CD4-positive, alpha-beta T cell treated with Interleukin-15 for 4 hours (primary cell): ENCODE measurements at regions not wholly inside any gene's neighbourhood (a gene's known extent, or its start where the extent isn't known, plus 50 kb on each side); places are given as distances from the start of the nearest gene placed in this dataset.

Source experiments
- DNase-seq: peaks from one replicate; pipeline ENCODE4 v3.0.0-alpha.2; 2020; ENCODE audit warnings: low spot score

DNA sequence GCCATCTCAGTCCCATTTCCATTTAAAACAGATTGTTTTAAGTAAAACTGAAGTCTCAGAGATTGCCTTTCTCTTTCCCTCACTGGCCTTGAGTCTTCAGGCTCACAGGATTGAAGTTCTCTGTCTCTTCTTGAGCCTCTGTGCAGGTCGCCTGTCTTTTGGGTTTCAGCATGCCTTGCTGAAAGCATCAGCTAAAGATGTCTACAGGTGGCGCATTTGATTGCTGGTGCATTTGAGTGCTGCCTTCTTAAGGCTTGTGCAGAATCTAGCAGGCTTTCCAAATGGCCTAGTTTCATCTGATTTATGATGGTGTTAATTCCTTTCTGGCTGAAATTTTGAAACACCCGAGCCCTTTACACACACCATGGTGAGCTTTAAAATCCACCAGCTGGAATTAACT, 1062.2 kb upstream of the FBXO33 start:
- no peak for DNase-seq

GRCh38 chr14:40487824-40488223, 1055.6 kb upstream of the FBXO33 start:
- DNase-seq, result no peak

- no peak for DNase-seq
Observed at GRCh38 chr14:40485688-40486087, 1053.5 kb upstream of the FBXO33 start.

- no peak for DNase-seq
Observed at GRCh38 chr14:40476005-40476404, 1043.8 kb upstream of the FBXO33 start.

DNA sequence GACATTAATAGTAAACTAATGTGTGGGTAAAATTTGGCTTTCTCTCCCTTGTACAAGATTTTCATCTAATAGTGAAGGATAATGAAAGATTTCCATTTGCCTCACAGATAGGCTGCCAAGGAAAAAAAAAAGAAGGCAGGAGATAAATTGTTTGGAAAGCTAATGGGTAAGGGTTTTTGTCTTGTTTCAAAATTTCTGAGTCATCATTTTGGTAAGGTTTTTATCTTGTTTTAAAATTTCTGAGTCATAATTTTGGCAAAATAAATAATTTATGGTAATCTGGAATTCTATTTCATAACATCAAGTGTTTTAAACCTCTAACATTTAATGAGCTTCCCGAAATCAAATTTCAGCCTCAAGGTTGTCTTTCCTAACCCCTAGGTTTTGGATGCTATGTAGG, 1035.7 kb upstream of the FBXO33 start:
- DNase-seq, result no peak

DNA sequence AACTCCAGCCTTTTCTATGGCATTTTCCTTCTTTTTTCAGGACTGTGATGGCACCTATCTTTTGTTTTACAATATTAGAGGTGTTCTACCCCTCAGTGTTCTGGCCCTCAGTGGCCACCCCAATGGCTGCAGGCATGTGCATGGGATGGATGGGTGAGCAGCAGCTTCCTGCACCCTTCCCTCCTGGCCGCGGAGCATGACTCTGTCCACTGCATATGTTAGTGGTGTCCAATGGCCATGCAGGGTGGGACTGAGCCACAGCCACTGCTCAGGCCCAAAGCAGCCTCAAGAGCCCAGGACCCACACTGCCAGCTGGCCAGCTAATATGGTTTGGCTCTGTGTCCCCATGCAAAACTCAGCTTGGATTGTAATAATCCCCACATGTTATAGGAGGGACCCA, 1032.3 kb upstream of the FBXO33 start:
- no peak for DNase-seq

- DNase-seq, result no peak
Observed at GRCh38 chr14:40463886-40464285, 1031.7 kb upstream of the FBXO33 start.

GRCh38 chr14:40452674-40453073, 1020.4 kb upstream of the FBXO33 start:
- DNase-seq, result no peak

DNA sequence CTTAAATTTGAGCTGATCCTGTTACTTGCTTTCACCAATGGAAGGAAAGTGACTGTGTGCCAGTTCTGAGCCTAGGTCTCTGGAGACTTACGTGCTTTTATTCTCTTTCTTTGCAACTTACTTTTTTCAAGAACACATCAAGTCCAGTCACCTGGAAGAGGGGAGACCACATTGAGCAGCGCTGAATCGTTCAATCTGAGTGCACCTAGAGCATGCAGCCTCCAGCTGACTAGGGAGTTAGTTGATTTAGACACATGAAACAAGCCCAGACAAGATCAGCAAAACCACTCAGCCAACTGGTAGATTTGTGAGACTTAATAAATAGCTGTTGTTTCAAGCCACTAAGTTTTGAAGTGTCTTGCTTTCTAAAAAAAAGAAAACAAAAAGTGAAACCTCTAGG, 1014.8 kb upstream of the FBXO33 start:
- no peak for DNase-seq

DNA sequence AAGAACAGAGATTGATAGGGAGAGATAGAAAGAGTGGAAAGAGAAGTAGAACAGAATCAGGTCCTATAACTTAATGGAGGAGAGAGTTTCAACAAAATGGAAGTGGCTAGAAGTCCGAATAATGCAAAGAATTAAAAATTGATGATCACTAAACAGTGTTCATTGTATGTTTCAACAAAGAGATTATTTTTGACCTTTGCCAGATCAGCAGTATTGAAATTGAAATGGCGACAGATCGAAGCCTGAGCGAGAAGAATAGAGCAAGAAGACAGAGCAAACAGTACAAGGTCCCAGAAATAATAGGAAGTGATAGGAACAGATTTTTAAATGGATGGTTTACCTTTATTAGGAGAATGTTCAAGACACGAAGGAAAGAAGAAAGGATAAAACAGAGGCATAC, 1012.8 kb upstream of the FBXO33 start:
- DNase-seq, result no peak

DNA sequence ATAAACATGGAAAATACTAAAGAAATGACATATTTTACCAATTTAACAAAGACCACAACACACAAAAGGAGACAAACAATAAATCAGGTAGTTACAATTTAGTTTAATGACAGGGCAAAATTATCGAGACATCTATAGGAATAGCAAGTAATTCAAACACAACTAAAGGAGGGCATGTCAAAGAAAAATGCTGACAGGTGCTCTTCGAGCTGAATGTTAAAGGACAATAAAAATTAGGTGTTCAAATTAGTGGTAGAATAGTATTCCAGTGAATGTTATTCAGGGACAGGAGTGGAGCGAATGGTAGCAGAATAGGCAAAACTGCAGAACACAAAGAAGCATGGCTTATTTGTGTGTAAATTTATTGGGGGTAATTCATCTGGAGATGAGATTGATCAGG, 1004.3 kb upstream of the FBXO33 start:
- no peak for DNase-seq

DNA sequence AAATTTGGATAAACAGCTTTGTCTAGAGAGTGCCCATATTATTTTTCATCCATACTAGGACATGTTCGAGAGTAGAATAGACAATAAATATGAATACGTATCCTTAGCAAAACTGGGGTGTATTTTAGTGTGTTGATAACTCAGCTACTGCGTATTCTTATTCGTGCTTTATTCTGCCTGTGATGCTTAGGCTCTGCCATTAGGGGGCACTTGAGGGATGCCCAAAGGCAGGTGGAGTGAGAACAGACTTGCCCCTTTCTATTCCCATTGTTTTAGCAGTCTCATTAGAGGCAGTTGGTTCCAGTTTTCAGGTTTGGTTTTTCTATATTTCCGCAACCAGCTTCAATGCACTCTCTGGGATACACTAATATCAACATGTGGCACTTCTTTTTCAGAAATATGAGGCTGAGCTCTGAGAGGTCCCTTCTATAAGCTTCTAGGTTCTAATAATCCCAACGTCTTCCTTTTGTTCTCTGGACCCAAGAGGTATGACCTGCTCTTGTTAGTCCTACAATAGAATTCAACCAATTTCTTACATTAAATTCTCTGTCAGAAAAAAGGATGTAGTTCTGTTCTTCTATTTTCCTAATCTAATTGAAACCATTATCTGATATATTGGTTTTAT, 985.7 kb upstream of the FBXO33 start:
- no peak for DNase-seq

DNA sequence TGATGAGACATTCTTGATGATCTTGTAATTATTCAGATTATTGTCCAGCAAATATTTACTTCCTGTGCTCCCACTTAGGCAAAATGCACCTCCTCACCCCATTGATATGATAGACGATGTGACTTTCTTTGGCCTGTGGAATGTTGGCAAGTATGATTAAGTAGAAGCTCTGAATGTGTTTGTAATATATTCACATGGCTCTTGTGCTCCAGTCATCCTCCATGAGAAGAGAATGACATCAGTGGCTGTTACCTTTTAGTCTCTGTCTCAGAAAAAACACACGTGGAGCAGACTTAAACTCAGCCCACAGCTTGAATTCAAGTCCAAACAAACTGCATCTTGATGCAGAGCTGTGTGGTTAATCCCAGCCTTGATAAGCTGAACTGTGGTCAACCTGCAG, 984.3 kb upstream of the FBXO33 start:
- no peak for DNase-seq

GRCh38 chr14:40414386-40414785, 982.2 kb upstream of the FBXO33 start:
- DNase-seq, result no peak

DNA sequence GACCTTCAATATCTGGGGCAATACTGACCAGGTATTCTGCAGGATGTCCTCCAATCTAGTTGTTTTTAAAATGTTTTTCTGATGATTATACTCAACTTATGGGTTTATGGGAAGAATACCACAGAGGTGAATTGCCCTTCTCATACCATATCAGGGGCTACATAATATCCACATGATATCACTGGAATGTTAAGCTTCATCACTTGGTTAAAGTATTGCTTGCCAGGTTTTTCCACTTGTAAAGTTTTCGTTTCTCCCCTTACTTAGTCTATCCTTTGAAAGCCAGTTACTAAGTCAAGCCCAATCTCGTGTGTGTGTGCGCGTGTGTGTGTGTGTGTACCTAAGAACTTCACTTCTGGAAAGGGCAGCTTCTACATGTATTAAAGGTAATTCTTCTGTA, 980.9 kb upstream of the FBXO33 start:
- DNase-seq, result no peak

GRCh38 chr14:40410708-40411107, 978.5 kb upstream of the FBXO33 start:
- no peak for DNase-seq

DNA sequence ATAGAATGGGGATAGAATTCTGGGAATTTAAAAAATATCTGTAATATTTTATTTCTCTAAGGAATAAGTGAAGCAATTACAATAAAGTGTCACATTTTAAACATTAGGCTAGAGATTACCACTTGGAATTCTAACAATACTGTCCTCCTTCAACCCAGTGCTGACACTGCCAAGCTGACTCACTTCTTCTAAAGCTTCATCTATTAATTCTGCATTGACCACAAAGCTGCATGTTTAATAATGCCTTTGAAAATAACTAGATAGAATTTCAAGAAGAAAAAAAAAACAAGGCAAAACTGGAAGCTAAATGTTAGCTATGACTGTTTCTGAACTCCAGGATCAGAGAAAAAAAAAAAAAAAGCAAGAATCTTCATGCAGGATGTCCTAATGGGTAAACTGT, 970.7 kb upstream of the FBXO33 start:
- DNase-seq, result no peak

DNA sequence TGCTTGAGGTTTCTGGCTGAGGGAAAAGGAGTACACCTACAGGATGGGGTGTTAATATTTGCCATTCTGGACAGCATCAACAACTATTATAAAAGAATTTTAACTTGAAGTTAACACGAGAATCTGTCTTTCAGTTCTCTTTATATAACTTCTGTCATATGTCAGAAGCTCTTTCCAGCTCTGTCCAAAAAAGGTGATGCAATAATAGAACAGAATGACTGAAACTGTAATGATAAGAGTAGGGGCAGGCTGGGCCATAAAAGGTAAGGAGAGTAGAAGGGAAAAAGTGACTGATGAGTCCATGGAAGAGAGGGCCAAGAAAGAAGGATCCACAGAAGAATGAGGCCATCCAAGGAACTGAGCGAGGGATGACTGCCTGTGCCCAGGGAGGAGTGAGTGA, 966.7 kb upstream of the FBXO33 start:
- DNase-seq, result no peak

DNA sequence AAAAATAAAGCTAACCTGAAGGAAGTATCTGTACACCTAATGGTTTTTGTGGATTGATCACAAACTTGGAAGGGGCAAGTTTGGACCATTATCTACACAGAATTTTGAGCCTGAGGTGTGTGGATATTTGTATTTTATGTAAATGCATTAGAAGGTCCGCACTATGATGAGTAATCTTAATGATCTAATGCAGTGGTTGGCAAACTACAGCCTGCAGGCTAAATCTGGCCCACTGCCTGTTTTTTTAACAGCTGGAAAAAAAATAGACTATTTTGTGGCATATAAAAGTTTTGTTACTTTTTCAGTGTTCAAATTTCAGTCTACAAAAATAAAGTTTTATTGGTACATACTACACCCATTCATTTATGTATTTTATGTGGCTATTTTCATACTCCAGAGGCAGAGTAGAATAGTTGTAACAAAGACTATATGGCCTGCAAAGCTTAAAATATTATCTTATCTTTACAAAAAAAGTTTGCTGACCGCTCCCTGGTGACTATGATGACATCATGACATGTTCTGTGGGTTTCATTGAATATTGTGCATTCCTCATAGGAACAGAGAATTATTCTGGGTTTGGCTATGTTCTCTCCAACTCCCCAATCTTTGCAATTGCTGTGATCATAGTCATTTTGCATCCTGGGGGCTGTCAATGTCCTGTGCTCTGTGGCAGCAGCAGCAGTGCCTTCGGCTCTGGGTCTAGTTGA, 962.6 kb upstream of the FBXO33 start:
- DNase-seq, result no peak

DNA sequence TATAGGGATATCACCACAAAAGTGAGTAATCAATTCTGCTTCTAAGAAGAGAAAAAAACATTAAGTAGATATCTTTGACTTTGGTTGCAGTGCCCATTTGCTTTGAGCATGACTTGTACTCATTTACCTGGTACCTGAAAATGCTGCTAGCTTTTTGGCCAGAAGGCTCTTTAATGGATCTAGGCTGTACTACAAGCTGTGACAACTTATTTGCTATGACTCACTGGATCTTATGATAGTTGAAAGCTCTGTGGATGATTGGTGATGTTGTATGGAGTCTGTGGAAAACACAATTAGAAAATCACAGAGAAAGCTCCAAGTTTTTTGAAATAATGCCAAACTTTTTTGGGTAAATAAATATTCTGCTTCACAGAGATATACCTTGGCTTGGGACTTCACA, 960.9 kb upstream of the FBXO33 start:
- no peak for DNase-seq

DNA sequence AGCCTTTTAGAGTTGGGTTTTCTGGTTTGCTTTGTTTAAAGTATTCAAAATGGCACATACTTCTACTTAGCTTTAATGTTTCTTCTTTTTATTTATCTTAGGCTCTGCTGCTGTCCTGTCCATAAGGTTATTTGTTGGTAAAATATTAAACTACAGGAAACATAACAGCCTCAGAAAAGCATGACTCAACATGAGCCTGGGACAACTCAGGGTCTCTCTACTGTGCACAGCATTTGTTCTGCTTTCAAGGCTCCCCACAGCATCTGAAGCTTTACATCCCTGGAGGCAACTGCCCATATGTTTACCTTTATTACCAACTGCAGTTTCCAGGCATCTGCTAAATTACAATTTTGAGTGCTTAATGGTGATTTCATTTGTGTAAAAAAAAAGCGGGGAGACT, 954.2 kb upstream of the FBXO33 start:
- no peak for DNase-seq

- DNase-seq, result no peak
Observed at GRCh38 chr14:40374221-40374620, 942.0 kb upstream of the FBXO33 start.

DNA sequence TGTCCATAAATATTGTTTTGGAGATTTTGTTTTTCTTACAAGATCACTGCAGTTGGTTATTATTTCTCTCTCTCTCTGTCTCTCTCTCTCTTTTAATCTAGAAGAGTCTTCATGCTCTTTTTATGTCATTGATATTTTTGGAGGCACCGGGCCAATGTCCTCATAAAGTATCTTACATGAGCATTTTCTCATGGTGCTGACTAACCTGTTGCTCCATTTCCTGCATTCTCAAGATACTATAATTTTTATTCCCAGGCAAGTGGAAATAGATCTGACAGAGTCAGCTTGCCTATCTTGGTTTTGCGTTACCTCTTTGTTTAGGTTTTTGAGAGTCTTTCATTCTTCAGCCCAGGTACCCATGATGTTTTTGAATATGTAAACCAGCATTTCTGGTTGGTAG, 938.8 kb upstream of the FBXO33 start:
- DNase-seq, result no peak

DNA sequence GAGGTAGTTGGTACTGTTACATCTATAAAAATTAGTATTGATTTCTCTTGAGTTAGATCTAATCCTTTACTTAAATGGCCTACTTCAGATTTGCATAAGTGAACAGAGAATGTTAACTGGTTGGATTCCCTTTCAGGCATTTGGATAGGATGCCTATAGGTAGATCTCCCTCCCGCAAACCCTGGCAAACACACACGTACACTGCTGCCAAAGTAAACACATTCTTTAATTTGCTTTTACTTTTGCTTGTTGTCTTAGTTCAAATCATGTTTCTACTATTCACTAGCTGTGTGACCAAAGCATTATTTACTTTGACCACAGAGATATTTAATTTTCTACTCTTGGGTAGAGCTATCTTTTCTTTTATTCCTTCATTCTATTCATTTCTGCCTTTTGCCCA, 936.1 kb upstream of the FBXO33 start:
- DNase-seq, result no peak
